ENCODE measurements at regions not wholly inside any gene's neighbourhood (a gene's known extent, or its start where the extent isn't known, plus 50 kb on each side); places are given as distances from the start of the nearest gene placed in this dataset.
"Not testable (repeated sequence)": the region's sequence is repeated elsewhere in the genome, so short reads cannot be mapped to it uniquely, and the experiment has no call there.

DNA sequence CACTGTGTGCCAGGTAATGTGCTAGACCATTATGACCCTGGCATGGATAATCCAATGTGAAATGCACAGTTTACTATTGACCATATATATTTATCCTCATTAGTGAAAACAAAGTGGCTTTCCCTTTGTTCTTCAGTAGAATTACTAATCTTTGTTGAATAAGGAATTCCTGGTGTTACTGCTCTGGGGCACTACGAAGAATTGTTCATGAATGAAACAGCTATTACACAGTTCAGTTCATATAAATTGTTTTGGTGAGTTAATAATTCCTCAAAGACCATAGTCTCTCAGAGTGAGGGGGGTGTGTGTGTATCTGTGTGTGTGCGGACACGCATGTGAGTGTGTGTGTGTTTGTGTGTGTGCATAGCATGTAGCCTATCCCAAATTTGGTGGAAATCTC, 668.0 kb upstream of the MBL2 start:
- Histone ChIP-seq H3K4me2 (ENCODE audit: insufficient read depth, low read length) (no peak overlapping the region), H4K20me1 (ENCODE audit: insufficient read depth, low read length) (no peaks in the 10 kb centered on the region), H3K79me2 (ENCODE audit: insufficient read depth, low read length) (no peaks in the 10 kb centered on the region), H3K4me1 (ENCODE audit: insufficient read depth, low read length) (no peaks in the 10 kb centered on the region), H3K36me3 (ENCODE audit: insufficient read depth, low read length) (no peaks in the 10 kb centered on the region), H2AFZ (ENCODE audit: low read depth, low read length) (no peak overlapping the region), H3K27me3 (ENCODE audit: insufficient read depth, low read length, poor library complexity) (no peaks in the 10 kb centered on the region), H3K4me3 (ENCODE audit: low read depth in 1 of 2, low read length in 2 of 2) (no peak overlapping the region), H3K27ac (ENCODE audit: low read length) (no peak overlapping the region), H3K9ac (ENCODE audit: low read depth, low read length) (no peak overlapping the region), H3K9me3 (ENCODE audit: insufficient read depth, low read length, severe bottlenecking) (no peaks in the 10 kb centered on the region)
- ATAC-seq (ENCODE audit: insufficient read depth, low read depth) (no peak), DNase-seq (no peak)
- TF ChIP-seq, protein P1, sequence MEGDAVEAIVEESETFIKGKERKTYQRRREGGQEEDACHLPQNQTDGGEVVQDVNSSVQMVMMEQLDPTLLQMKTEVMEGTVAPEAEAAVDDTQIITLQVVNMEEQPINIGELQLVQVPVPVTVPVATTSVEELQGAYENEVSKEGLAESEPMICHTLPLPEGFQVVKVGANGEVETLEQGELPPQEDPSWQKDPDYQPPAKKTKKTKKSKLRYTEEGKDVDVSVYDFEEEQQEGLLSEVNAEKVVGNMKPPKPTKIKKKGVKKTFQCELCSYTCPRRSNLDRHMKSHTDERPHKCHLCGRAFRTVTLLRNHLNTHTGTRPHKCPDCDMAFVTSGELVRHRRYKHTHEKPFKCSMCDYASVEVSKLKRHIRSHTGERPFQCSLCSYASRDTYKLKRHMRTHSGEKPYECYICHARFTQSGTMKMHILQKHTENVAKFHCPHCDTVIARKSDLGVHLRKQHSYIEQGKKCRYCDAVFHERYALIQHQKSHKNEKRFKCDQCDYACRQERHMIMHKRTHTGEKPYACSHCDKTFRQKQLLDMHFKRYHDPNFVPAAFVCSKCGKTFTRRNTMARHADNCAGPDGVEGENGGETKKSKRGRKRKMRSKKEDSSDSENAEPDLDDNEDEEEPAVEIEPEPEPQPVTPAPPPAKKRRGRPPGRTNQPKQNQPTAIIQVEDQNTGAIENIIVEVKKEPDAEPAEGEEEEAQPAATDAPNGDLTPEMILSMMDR (IDR thresholded peaks at IDR 0.05; ENCODE audit: borderline replicate concordance, extremely low read depth, low read length, poor library complexity, severe bottlenecking), result no peak
- no peak for TF ChIP-seq EZH2 (IDR thresholded peaks at IDR 0.05; ENCODE audit: borderline replicate concordance, low read depth, low read length, severe bottlenecking)

DNA sequence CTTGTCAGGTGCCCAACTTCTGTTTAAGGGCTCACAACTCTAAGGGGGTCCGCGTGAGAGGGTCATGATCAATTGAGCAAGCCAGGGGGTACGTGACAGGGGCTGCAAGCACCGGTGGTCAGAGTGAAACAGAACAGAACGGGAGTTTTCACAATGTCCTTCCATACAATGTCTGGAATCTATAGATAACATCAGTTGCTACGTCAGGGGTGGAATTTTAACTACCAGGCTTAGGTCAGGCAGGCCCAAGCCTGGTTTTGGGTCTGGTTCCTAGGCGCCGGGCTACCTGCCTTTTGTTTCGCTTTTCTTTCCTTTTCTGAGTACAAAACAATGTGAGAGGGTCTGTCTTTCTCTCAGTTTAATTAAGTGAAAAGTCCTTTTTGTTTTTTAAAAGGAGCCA, 666.5 kb upstream of the MBL2 start:
- H3K4me3 ChIP-seq (ENCODE audit: low read depth in 1 of 2, low read length in 2 of 2); DNase-seq; H4K20me1 ChIP-seq (ENCODE audit: insufficient read depth, low read length); H3K9ac ChIP-seq (ENCODE audit: low read depth, low read length); H3K4me2 ChIP-seq (ENCODE audit: insufficient read depth, low read length); H3K36me3 ChIP-seq (ENCODE audit: insufficient read depth, low read length); H3K4me1 ChIP-seq (ENCODE audit: insufficient read depth, low read length); ATAC-seq (ENCODE audit: insufficient read depth, low read depth); H3K9me3 ChIP-seq (ENCODE audit: insufficient read depth, low read length, severe bottlenecking); H2AFZ ChIP-seq (ENCODE audit: low read depth, low read length); H3K27ac ChIP-seq (ENCODE audit: low read length); H3K27me3 ChIP-seq (ENCODE audit: insufficient read depth, low read length, poor library complexity); H3K79me2 ChIP-seq (ENCODE audit: insufficient read depth, low read length): not testable (repeated sequence)

DNA sequence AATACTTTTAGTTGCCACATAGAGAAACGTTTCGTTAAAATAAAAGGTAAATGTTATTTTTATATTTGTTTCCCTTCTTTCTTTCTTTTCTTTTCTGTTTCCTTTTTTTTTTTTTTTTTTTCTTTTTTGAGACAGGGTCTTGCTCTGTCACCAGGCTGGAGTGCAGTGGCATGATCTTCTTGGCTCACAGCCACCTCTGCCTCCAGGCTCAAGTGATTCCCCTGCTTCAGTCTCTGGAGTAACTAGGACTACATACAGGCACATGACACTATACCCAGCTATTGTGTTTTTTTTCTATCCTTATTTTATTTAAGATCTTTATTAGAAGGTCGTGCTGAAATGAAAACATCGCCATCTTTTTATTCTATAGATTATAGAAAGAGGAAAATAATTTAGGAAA, 661.8 kb upstream of the MBL2 start:
- H3K4me1 ChIP-seq (ENCODE audit: insufficient read depth, low read length), result no peaks in the 10 kb centered on the region
- TF ChIP-seq EZH2 (IDR thresholded peaks at IDR 0.05; ENCODE audit: borderline replicate concordance, low read depth, low read length, severe bottlenecking), result no peak
- TF ChIP-seq, protein P1 (IDR thresholded peaks at IDR 0.05; ENCODE audit: borderline replicate concordance, extremely low read depth, low read length, poor library complexity, severe bottlenecking), result no peak
- no peak overlapping the region for H3K27ac ChIP-seq (ENCODE audit: low read length)
- no peaks in the 10 kb centered on the region for H3K36me3 ChIP-seq (ENCODE audit: insufficient read depth, low read length)
- H3K9me3 ChIP-seq (ENCODE audit: insufficient read depth, low read length, severe bottlenecking), result no peaks in the 10 kb centered on the region
- H3K27me3 ChIP-seq (ENCODE audit: insufficient read depth, low read length, poor library complexity), result no peaks in the 10 kb centered on the region
- no peaks in the 10 kb centered on the region for H4K20me1 ChIP-seq (ENCODE audit: insufficient read depth, low read length)
- H3K9ac ChIP-seq (ENCODE audit: low read depth, low read length), result no peak overlapping the region
- H3K4me2 ChIP-seq (ENCODE audit: insufficient read depth, low read length), result no peak overlapping the region
- no peak overlapping the region for H2AFZ ChIP-seq (ENCODE audit: low read depth, low read length)
- ATAC-seq (ENCODE audit: insufficient read depth, low read depth), result no peak
- no peak for DNase-seq
- no peaks in the 10 kb centered on the region for H3K79me2 ChIP-seq (ENCODE audit: insufficient read depth, low read length)
- H3K4me3 ChIP-seq (ENCODE audit: low read depth in 1 of 2, low read length in 2 of 2), result no peak overlapping the region

DNA sequence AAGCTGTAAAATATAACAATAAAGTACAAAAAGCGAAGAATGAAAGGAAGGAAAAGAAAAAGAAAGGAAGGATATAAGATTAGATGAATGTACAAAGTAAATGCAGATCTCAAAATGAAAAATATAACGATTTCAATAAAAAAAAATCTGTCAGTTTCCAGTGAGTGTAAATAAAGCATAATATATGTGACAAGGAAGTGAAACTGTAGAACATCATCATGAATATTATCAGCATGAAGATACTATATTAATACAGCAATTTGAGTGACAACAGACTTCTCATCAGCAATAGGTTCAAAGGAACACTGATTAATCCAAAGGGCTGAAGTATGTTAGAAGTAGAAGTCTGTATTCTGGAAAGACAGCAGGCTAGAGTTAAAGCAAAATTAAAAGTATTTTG, 659.5 kb upstream of the MBL2 start:
- no peak overlapping the region for H3K27ac ChIP-seq (ENCODE audit: low read length)
- no peak for ATAC-seq (ENCODE audit: insufficient read depth, low read depth)

More for the DNA sequence above, 659.5 kb upstream of the MBL2 start:
- no peak for TF ChIP-seq EZH2 (IDR thresholded peaks at IDR 0.05; ENCODE audit: borderline replicate concordance, low read depth, low read length, severe bottlenecking)
- TF ChIP-seq, protein P1 (IDR thresholded peaks at IDR 0.05; ENCODE audit: borderline replicate concordance, extremely low read depth, low read length, poor library complexity, severe bottlenecking), result no peak
- Histone ChIP-seq H3K36me3 (ENCODE audit: insufficient read depth, low read length) (no peaks in the 10 kb centered on the region), H3K4me1 (ENCODE audit: insufficient read depth, low read length) (no peaks in the 10 kb centered on the region), H3K27me3 (ENCODE audit: insufficient read depth, low read length, poor library complexity) (no peaks in the 10 kb centered on the region), H3K79me2 (ENCODE audit: insufficient read depth, low read length) (no peaks in the 10 kb centered on the region), H3K9me3 (ENCODE audit: insufficient read depth, low read length, severe bottlenecking) (no peaks in the 10 kb centered on the region), H3K4me2 (ENCODE audit: insufficient read depth, low read length) (no peak overlapping the region), H3K9ac (ENCODE audit: low read depth, low read length) (no peak overlapping the region), H2AFZ (ENCODE audit: low read depth, low read length) (no peak overlapping the region), H4K20me1 (ENCODE audit: insufficient read depth, low read length) (no peaks in the 10 kb centered on the region), H3K4me3 (ENCODE audit: low read depth in 1 of 2, low read length in 2 of 2) (no peak overlapping the region)
- no peak for DNase-seq
